Neutrophil (primary cell): ENCODE measurements at regions not wholly inside any gene's neighbourhood (a gene's known extent, or its start where the extent isn't known, plus 50 kb on each side); places are given as distances from the start of the nearest gene placed in this dataset.

Source experiments
- H3K27ac ChIP-seq: fragments of 200-600 bp; sonication (generic); 2 replicates; pipeline ENCODE4 v1.5.1; 2016; ENCODE audit warnings: mild to moderate bottlenecking, moderate library complexity
- H3K27me3 ChIP-seq: fragments of 200-600 bp; sonication (generic); 2 replicates; pipeline ENCODE4 v1.6.0; 2016; ENCODE audit warnings: mild to moderate bottlenecking
- H3K36me3 ChIP-seq: fragments of 200-600 bp; sonication (generic); 2 replicates; pipeline ENCODE4 v1.5.1; 2017
- H3K4me1 ChIP-seq, 2 experiments: fragments of 200-600 bp in 1 of 2; sonication (generic) in 1 of 2; 1 replicate in 1 of 2; 2 replicates in 1 of 2; pipeline versions ENCODE4 v1.5.1 to v1.6.1; 2013 to 2016; ENCODE audit warnings: low read depth in 1 of 2, low read length in 1 of 2, mild to moderate bottlenecking in 1 of 2, moderate library complexity in 1 of 2; ENCODE audit not compliant: control insufficient read depth in 1 of 2, insufficient read depth in 1 of 2
- H3K4me3 ChIP-seq, 2 experiments: fragments of 200-600 bp in 1 of 2; sonication (generic) in 1 of 2; 1 replicate in 1 of 2; 2 replicates in 1 of 2; pipeline ENCODE4 v1.5.1; 2013 to 2016; ENCODE audit warnings: low read depth in 1 of 2, low read length in 1 of 2, mild to moderate bottlenecking in 1 of 2, moderate library complexity in 1 of 2
- H3K9me3 ChIP-seq: fragments of 200-600 bp; sonication (generic); 2 replicates; pipeline ENCODE4 v1.5.1; 2016
- CTCF ChIP-seq: fragments of 200-600 bp; sonication (generic); IDR thresholded peaks from 2 replicates; pipeline ENCODE4 v1.5.1; 2016; ENCODE audit warnings: antibody characterized with exemption

- Histone ChIP-seq H3K27ac (no peak overlapping the region), H3K4me1 (no peaks in the 10 kb centered on the region), H3K27me3 (no peaks in the 10 kb centered on the region), H3K36me3 (no peaks in the 10 kb centered on the region), H3K9me3 (no peaks in the 10 kb centered on the region), H3K4me3 (no peak overlapping the region)
- TF ChIP-seq CTCF, result no peak
Measured at GRCh38 chr11:69383372-69384250, 89.7 kb downstream of the MYEOV start.

GRCh38 chr11:69384251-69385143 lies 90.5 kb downstream of the MYEOV start:
- H3K4me3 ChIP-seq, result no peak overlapping the region
- no peaks in the 10 kb centered on the region for H3K36me3 ChIP-seq
- H3K4me1 ChIP-seq, result no peaks in the 10 kb centered on the region
- TF ChIP-seq CTCF, result no peak
- no peaks in the 10 kb centered on the region for H3K9me3 ChIP-seq
- no peaks in the 10 kb centered on the region for H3K27me3 ChIP-seq
- no peak overlapping the region for H3K27ac ChIP-seq

- Histone ChIP-seq H3K27me3 (no peaks in the 10 kb centered on the region), H3K36me3 (no peaks in the 10 kb centered on the region)
- TF ChIP-seq CTCF, result no peak
Measured at GRCh38 chr11:69385144-69385820, 91.3 kb downstream of the MYEOV start.

GRCh38 chr11:69385832-69386427 lies 92.0 kb downstream of the MYEOV start:
- H3K4me1 ChIP-seq, result no peaks in the 10 kb centered on the region
- H3K27ac ChIP-seq, result no peak overlapping the region
- H3K9me3 ChIP-seq, result no peaks in the 10 kb centered on the region
- H3K27me3 ChIP-seq, result no peaks in the 10 kb centered on the region
- H3K4me3 ChIP-seq, result no peak overlapping the region
- no peaks in the 10 kb centered on the region for H3K36me3 ChIP-seq
- no peak for TF ChIP-seq CTCF

More at GRCh38 chr11:69385144-69385820, 91.3 kb downstream of the MYEOV start:
- Histone ChIP-seq H3K4me1 (no peaks in the 10 kb centered on the region), H3K4me3 (no peak overlapping the region), H3K27ac (no peak overlapping the region), H3K9me3 (no peaks in the 10 kb centered on the region)
